ENCODE measurements at regions not wholly inside any gene's neighbourhood (a gene's known extent, or its start where the extent isn't known, plus 50 kb on each side); places are given as distances from the start of the nearest gene placed in this dataset.

- TF ChIP-seq CTCF (IDR thresholded peaks at IDR 0.05; ENCODE audit: low read depth, low read length, missing control alignments): no peak
- no peak overlapping the region for H3K4me3 ChIP-seq (ENCODE audit: low read depth, low read length)
- no peak for DNase-seq (ENCODE audit: low read depth)
Observed at GRCh38 chr2:76385943-76386342, 675.2 kb upstream of the GCFC2 start.

GRCh38 chr2:76381624-76382023, 670.9 kb upstream of the GCFC2 start:
- TF ChIP-seq CTCF (IDR thresholded peaks at IDR 0.05; ENCODE audit: low read depth, low read length, missing control alignments): no peak
- no peak for DNase-seq (ENCODE audit: low read depth)
- no peak overlapping the region for H3K4me3 ChIP-seq (ENCODE audit: low read depth, low read length)

- TF ChIP-seq CTCF (IDR thresholded peaks at IDR 0.05; ENCODE audit: low read depth, low read length, missing control alignments): no peak
- DNase-seq (ENCODE audit: low read depth): no peak
- no peak overlapping the region for H3K4me3 ChIP-seq (ENCODE audit: low read depth, low read length)
Observed at GRCh38 chr2:76378140-76378539, 667.4 kb upstream of the GCFC2 start.

- DNase-seq (ENCODE audit: low read depth): no peak
- no peak for TF ChIP-seq CTCF (IDR thresholded peaks at IDR 0.05; ENCODE audit: low read depth, low read length, missing control alignments)
- H3K4me3 ChIP-seq (ENCODE audit: low read depth, low read length): no peak overlapping the region
Observed at GRCh38 chr2:76341439-76341838, 630.7 kb upstream of the GCFC2 start.

- H3K4me3 ChIP-seq (ENCODE audit: low read depth, low read length): no peak overlapping the region
- DNase-seq (ENCODE audit: low read depth): no peak
- TF ChIP-seq CTCF (IDR thresholded peaks at IDR 0.05; ENCODE audit: low read depth, low read length, missing control alignments): no peak
Observed at GRCh38 chr2:76332871-76333270, 622.2 kb upstream of the GCFC2 start.

- H3K4me3 ChIP-seq (ENCODE audit: low read depth, low read length): no peak overlapping the region
- DNase-seq (ENCODE audit: low read depth): no peak
- TF ChIP-seq CTCF (IDR thresholded peaks at IDR 0.05; ENCODE audit: low read depth, low read length, missing control alignments): no peak
Observed at GRCh38 chr2:76330865-76331264, 620.1 kb upstream of the GCFC2 start.

GRCh38 chr2:76326636-76327035, 615.9 kb upstream of the GCFC2 start:
- TF ChIP-seq CTCF (IDR thresholded peaks at IDR 0.05; ENCODE audit: low read depth, low read length, missing control alignments): no peak
- DNase-seq (ENCODE audit: low read depth): no peak

More at GRCh38 chr2:76326636-76327035, 615.9 kb upstream of the GCFC2 start:
- H3K4me3 ChIP-seq (ENCODE audit: low read depth, low read length): no peak overlapping the region
